HEK293T (cell line): ENCODE measurements at regions not wholly inside any gene's neighbourhood (a gene's known extent, or its start where the extent isn't known, plus 50 kb on each side); places are given as distances from the start of the nearest gene placed in this dataset.

Source experiments
- ARNT ChIP-seq: fragments of 450-650 bp; IDR thresholded peaks from 2 replicates; pipeline ENCODE4 v1.6.1; 2017; ENCODE audit warnings: mild to moderate bottlenecking
- BHLHE40 ChIP-seq: fragments of 450-650 bp; IDR thresholded peaks from 2 replicates; pipeline ENCODE4 v1.6.1; 2016; ENCODE audit warnings: mild to moderate bottlenecking, moderate library complexity, borderline replicate concordance
- CTBP1 ChIP-seq: fragments of 450-650 bp; IDR thresholded peaks from 2 replicates; pipeline ENCODE4 v1.6.1; 2016; ENCODE audit warnings: borderline replicate concordance
- FOXM1 ChIP-seq: fragments of 450-650 bp; IDR thresholded peaks from 2 replicates; pipeline ENCODE4 v1.6.1; 2017; ENCODE audit warnings: mild to moderate bottlenecking, borderline replicate concordance
- L3MBTL2 ChIP-seq: fragments of 450-650 bp; conservative IDR thresholded peaks from 2 replicates; pipeline ENCODE4 v1.6.1; 2016; ENCODE audit warnings: mild to moderate bottlenecking
- LEF1 ChIP-seq: fragments of 450-650 bp; IDR thresholded peaks from 2 replicates; pipeline ENCODE4 v1.6.1; 2017; ENCODE audit warnings: mild to moderate bottlenecking, borderline replicate concordance
- NFRKB ChIP-seq: fragments of 450-650 bp; IDR thresholded peaks from 2 replicates; pipeline ENCODE4 v1.6.1; 2016; ENCODE audit warnings: mild to moderate bottlenecking, moderate library complexity
- SUZ12 ChIP-seq: fragments of 450-650 bp; IDR thresholded peaks from 2 replicates; pipeline ENCODE4 v1.6.1; 2016; ENCODE audit warnings: mild to moderate bottlenecking
- ZNF384 ChIP-seq: fragments of 450-650 bp; IDR thresholded peaks from 2 replicates; pipeline ENCODE4 v1.6.1; 2016
- TF ChIP-seq, protein P1 (sequence below): fragments of 450-650 bp; IDR thresholded peaks from 2 replicates; pipeline ENCODE4 v1.6.1; 2016

DNA sequence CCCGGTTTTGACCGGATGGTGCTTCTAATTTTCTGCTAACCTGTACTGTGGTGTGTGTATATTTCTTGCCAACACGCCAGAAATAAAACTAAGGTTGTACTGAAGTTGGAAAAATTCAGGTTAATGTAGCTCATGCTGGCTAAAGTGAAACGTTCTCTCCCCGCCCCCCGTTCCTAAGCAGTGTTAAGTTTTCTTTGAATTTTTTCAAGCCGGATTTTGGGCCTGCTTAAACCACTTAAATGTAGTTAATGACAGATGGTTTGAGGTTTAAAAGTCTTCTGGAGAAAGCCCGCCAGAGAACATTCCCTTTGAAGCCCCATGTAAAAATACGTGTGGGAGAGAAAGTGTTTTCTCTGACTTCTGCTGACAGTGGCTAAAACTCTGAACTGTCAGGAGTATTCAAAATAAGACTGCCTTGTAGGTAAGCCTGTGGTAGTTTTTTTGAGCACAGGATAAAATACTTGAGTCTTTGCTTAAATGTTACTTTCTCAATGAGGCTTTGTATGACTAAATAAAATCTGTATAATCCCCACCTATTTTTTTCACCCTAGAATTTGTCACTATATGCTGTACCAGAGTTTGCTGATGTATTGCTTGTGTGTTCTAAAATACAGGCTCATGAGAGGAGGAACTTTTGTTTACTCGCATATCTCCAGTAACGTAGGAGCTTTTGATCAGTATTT lies 101.3 kb downstream of the OR2B2 start:
- TF ChIP-seq L3MBTL2 = no peak
- no peak for TF ChIP-seq FOXM1
- no peak for TF ChIP-seq SUZ12
- TF ChIP-seq, protein P1, sequence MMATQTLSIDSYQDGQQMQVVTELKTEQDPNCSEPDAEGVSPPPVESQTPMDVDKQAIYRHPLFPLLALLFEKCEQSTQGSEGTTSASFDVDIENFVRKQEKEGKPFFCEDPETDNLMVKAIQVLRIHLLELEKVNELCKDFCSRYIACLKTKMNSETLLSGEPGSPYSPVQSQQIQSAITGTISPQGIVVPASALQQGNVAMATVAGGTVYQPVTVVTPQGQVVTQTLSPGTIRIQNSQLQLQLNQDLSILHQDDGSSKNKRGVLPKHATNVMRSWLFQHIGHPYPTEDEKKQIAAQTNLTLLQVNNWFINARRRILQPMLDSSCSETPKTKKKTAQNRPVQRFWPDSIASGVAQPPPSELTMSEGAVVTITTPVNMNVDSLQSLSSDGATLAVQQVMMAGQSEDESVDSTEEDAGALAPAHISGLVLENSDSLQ = no peak
- no peak for TF ChIP-seq ZNF384
- no peak for TF ChIP-seq CTBP1
- no peak for TF ChIP-seq LEF1
- TF ChIP-seq BHLHE40 = no peak
- no peak for TF ChIP-seq ARNT
- TF ChIP-seq NFRKB = no peak
